Fibroblast of skin of scalp (primary cell): ENCODE measurements at regions not wholly inside any gene's neighbourhood (a gene's known extent, or its start where the extent isn't known, plus 50 kb on each side); places are given as distances from the start of the nearest gene placed in this dataset.
"Not testable (repeated sequence)": the region's sequence is repeated elsewhere in the genome, so short reads cannot be mapped to it uniquely, and the experiment has no call there.

Experiments used
- DNase-seq: peaks from one replicate; pipeline ENCODE4 v3.0.0-alpha.2; 2013

- no peak for DNase-seq
Observed at GRCh38 chr13:89515948-89516347, 1831.5 kb upstream of the MIR17HG start.

GRCh38 chr13:89518289-89519077 is 1829.0 kb upstream of the MIR17HG start:
- no peak for DNase-seq

GRCh38 chr13:89520468-89520867 is 1827.0 kb upstream of the MIR17HG start:
- DNase-seq = no peak

GRCh38 chr13:89521672-89522071 is 1825.8 kb upstream of the MIR17HG start:
- DNase-seq = not testable (repeated sequence)

- DNase-seq = no peak
Observed at GRCh38 chr13:89541091-89542030, 1806.1 kb upstream of the MIR17HG start.

- no peak for DNase-seq
Observed at GRCh38 chr13:89550938-89551337, 1796.5 kb upstream of the MIR17HG start.

- DNase-seq = no peak
Observed at GRCh38 chr13:89554801-89555200, 1792.7 kb upstream of the MIR17HG start.

- no peak for DNase-seq
Observed at GRCh38 chr13:89565476-89566100, 1781.9 kb upstream of the MIR17HG start.

- DNase-seq = no peak
Observed at GRCh38 chr13:89567025-89567424, 1780.5 kb upstream of the MIR17HG start.

GRCh38 chr13:89568276-89568675 is 1779.2 kb upstream of the MIR17HG start:
- peak; percentile 24 for DNase-seq

GRCh38 chr13:89568746-89569145 is 1778.7 kb upstream of the MIR17HG start:
- no peak for DNase-seq

GRCh38 chr13:89571676-89572075 is 1775.8 kb upstream of the MIR17HG start:
- DNase-seq = no peak

- DNase-seq = no peak
Observed at GRCh38 chr13:89574077-89574476, 1773.4 kb upstream of the MIR17HG start.

GRCh38 chr13:89577301-89577700 is 1770.2 kb upstream of the MIR17HG start:
- DNase-seq = no peak

GRCh38 chr13:89584058-89584620 is 1763.3 kb upstream of the MIR17HG start:
- peak; percentile 1 for DNase-seq

GRCh38 chr13:89602655-89603054 is 1744.8 kb upstream of the MIR17HG start:
- DNase-seq = no peak

- DNase-seq = no peak
Observed at GRCh38 chr13:89603187-89603586, 1744.3 kb upstream of the MIR17HG start.

- no peak for DNase-seq
Observed at GRCh38 chr13:89609318-89609717, 1738.2 kb upstream of the MIR17HG start.

- DNase-seq = no peak
Observed at GRCh38 chr13:89610331-89610730, 1737.2 kb upstream of the MIR17HG start.

GRCh38 chr13:89610881-89611280 is 1736.6 kb upstream of the MIR17HG start:
- no peak for DNase-seq

- DNase-seq = no peak
Observed at GRCh38 chr13:89627996-89628395, 1719.5 kb upstream of the MIR17HG start.

GRCh38 chr13:89628567-89628966 is 1718.9 kb upstream of the MIR17HG start:
- no peak for DNase-seq

- no peak for DNase-seq
Observed at GRCh38 chr13:89650226-89650625, 1697.3 kb upstream of the MIR17HG start.
